ENCODE measurements at regions not wholly inside any gene's neighbourhood (a gene's known extent, or its start where the extent isn't known, plus 50 kb on each side); places are given as distances from the start of the nearest gene placed in this dataset.

GRCh38 chr5:87099291-87099839 lies 168.3 kb upstream of the RASA1 start:
- DNase-seq (ENCODE audit: low read depth in 4 of 4, low spot score in 3 of 4), result no peak

- no peak for DNase-seq (ENCODE audit: low read depth in 4 of 4, low spot score in 3 of 4)
These were observed 167.7 kb upstream of the RASA1 start for GRCh38 chr5:87099968-87100367.

- no peak for DNase-seq (ENCODE audit: low read depth in 4 of 4, low spot score in 3 of 4)
These were observed 166.4 kb upstream of the RASA1 start for GRCh38 chr5:87101321-87101720.

GRCh38 chr5:87102841-87103240 lies 164.8 kb upstream of the RASA1 start:
- DNase-seq (ENCODE audit: low read depth in 4 of 4, low spot score in 3 of 4), result no peak

- no peak for DNase-seq (ENCODE audit: low read depth in 4 of 4, low spot score in 3 of 4)
These were observed 163.9 kb upstream of the RASA1 start for GRCh38 chr5:87103616-87104287.

GRCh38 chr5:87105577-87105976 lies 162.1 kb upstream of the RASA1 start:
- DNase-seq (ENCODE audit: low read depth in 4 of 4, low spot score in 3 of 4), result no peak

GRCh38 chr5:87109746-87110145 lies 157.9 kb upstream of the RASA1 start:
- DNase-seq (ENCODE audit: low read depth in 4 of 4, low spot score in 3 of 4), result no peak

- DNase-seq (ENCODE audit: low read depth in 4 of 4, low spot score in 3 of 4), result no peak
These were observed 157.0 kb upstream of the RASA1 start for GRCh38 chr5:87110721-87111120.

GRCh38 chr5:87113861-87114260 lies 153.8 kb upstream of the RASA1 start:
- no peak for DNase-seq (ENCODE audit: low read depth in 4 of 4, low spot score in 3 of 4)

GRCh38 chr5:87114631-87115030 lies 153.1 kb upstream of the RASA1 start:
- DNase-seq (ENCODE audit: low read depth in 4 of 4, low spot score in 3 of 4), result no peak

- no peak for DNase-seq (ENCODE audit: low read depth in 4 of 4, low spot score in 3 of 4)
These were observed 151.8 kb upstream of the RASA1 start for GRCh38 chr5:87115839-87116364.

GRCh38 chr5:87116825-87117512 lies 150.7 kb upstream of the RASA1 start:
- no peak for DNase-seq (ENCODE audit: low read depth in 4 of 4, low spot score in 3 of 4)

- DNase-seq (ENCODE audit: low read depth in 4 of 4, low spot score in 3 of 4), result no peak
These were observed 148.1 kb upstream of the RASA1 start for GRCh38 chr5:87119588-87119987.

GRCh38 chr5:87120518-87121303 lies 147.0 kb upstream of the RASA1 start:
- no peak for DNase-seq (ENCODE audit: low read depth in 4 of 4, low spot score in 3 of 4)

- no peak for DNase-seq (ENCODE audit: low read depth in 4 of 4, low spot score in 3 of 4)
These were observed 146.2 kb upstream of the RASA1 start for GRCh38 chr5:87121304-87122150.

- DNase-seq (ENCODE audit: low read depth in 4 of 4, low spot score in 3 of 4), result no peak
These were observed 145.3 kb upstream of the RASA1 start for GRCh38 chr5:87122151-87122977.

GRCh38 chr5:87125766-87126165 lies 141.9 kb upstream of the RASA1 start:
- DNase-seq (ENCODE audit: low read depth in 4 of 4, low spot score in 3 of 4), result no peak

- no peak for DNase-seq (ENCODE audit: low read depth in 4 of 4, low spot score in 3 of 4)
These were observed 140.8 kb upstream of the RASA1 start for GRCh38 chr5:87126869-87127268.

GRCh38 chr5:87127426-87127825 lies 140.3 kb upstream of the RASA1 start:
- DNase-seq (ENCODE audit: low read depth in 4 of 4, low spot score in 3 of 4), result no peak

All from left renal pelvis (tissue), 4 donors.